ENCODE measurements at regions not wholly inside any gene's neighbourhood (a gene's known extent, or its start where the extent isn't known, plus 50 kb on each side); places are given as distances from the start of the nearest gene placed in this dataset.
"Not testable (repeated sequence)": the region's sequence is repeated elsewhere in the genome, so short reads cannot be mapped to it uniquely, and the experiment has no call there.

GRCh38 chr22:44567378-44567841, 69.4 kb upstream of the RTL6 start:
- TF ChIP-seq, protein P1, sequence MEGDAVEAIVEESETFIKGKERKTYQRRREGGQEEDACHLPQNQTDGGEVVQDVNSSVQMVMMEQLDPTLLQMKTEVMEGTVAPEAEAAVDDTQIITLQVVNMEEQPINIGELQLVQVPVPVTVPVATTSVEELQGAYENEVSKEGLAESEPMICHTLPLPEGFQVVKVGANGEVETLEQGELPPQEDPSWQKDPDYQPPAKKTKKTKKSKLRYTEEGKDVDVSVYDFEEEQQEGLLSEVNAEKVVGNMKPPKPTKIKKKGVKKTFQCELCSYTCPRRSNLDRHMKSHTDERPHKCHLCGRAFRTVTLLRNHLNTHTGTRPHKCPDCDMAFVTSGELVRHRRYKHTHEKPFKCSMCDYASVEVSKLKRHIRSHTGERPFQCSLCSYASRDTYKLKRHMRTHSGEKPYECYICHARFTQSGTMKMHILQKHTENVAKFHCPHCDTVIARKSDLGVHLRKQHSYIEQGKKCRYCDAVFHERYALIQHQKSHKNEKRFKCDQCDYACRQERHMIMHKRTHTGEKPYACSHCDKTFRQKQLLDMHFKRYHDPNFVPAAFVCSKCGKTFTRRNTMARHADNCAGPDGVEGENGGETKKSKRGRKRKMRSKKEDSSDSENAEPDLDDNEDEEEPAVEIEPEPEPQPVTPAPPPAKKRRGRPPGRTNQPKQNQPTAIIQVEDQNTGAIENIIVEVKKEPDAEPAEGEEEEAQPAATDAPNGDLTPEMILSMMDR (IDR thresholded peaks at IDR 0.05 in 2 of 3, conservative IDR thresholded peaks at IDR 0.05 in 1 of 3; ENCODE audit: borderline replicate concordance in 1 of 3, insufficient read depth in 1 of 3, low read depth in 2 of 3, low read length in 2 of 3), result not testable (repeated sequence)
- TF ChIP-seq, protein P2, sequence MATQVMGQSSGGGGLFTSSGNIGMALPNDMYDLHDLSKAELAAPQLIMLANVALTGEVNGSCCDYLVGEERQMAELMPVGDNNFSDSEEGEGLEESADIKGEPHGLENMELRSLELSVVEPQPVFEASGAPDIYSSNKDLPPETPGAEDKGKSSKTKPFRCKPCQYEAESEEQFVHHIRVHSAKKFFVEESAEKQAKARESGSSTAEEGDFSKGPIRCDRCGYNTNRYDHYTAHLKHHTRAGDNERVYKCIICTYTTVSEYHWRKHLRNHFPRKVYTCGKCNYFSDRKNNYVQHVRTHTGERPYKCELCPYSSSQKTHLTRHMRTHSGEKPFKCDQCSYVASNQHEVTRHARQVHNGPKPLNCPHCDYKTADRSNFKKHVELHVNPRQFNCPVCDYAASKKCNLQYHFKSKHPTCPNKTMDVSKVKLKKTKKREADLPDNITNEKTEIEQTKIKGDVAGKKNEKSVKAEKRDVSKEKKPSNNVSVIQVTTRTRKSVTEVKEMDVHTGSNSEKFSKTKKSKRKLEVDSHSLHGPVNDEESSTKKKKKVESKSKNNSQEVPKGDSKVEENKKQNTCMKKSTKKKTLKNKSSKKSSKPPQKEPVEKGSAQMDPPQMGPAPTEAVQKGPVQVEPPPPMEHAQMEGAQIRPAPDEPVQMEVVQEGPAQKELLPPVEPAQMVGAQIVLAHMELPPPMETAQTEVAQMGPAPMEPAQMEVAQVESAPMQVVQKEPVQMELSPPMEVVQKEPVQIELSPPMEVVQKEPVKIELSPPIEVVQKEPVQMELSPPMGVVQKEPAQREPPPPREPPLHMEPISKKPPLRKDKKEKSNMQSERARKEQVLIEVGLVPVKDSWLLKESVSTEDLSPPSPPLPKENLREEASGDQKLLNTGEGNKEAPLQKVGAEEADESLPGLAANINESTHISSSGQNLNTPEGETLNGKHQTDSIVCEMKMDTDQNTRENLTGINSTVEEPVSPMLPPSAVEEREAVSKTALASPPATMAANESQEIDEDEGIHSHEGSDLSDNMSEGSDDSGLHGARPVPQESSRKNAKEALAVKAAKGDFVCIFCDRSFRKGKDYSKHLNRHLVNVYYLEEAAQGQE (IDR thresholded peaks at IDR 0.05; ENCODE audit: low read depth), result not testable (repeated sequence)
- not testable (repeated sequence) for TF ChIP-seq EZH2 (IDR thresholded peaks at IDR 0.05); EGR1 (IDR thresholded peaks at IDR 0.05; ENCODE audit: low read depth); YY1 (IDR thresholded peaks at IDR 0.05; ENCODE audit: extremely low read depth, insufficient replicate concordance, low read depth, low read length); RAD21 (IDR thresholded peaks at IDR 0.05; ENCODE audit: low read depth)
